ENCODE measurements at regions not wholly inside any gene's neighbourhood (a gene's known extent, or its start where the extent isn't known, plus 50 kb on each side); places are given as distances from the start of the nearest gene placed in this dataset.
"Not testable (repeated sequence)": the region's sequence is repeated elsewhere in the genome, so short reads cannot be mapped to it uniquely, and the experiment has no call there.

DNA sequence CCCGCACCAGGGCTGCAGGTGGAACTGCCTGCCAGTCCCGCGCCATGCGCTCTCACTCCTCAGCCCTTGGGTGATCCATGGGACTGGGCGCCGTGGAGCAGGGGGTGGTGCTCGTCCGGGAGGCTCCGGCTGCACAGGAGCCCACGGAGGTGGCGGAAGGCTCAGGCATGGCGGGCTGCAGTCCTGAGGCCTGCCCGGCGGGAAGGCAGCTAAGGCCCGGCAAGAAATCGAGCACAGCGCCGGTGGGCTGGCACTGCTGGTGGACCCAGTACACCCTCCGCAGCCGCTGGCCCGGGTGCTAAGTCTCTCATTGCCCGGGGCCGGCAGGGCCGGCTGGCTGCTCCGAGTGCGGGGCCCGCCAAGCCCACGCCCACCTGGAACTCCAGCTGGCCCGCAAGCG lies 976.0 kb downstream of the ADGRL2 start:
- no CpG with 5 or more reads among the region's 30 CpGs for WGBS (ENCODE audit: insufficient coverage, low lambda C conversion rate)
- not testable (repeated sequence) for H3K36me3 ChIP-seq (ENCODE audit: control insufficient read depth, insufficient read depth, low read length); H3K9me3 ChIP-seq (ENCODE audit: control insufficient read depth, low read depth, low read length); DNase-seq; H3K27me3 ChIP-seq (ENCODE audit: control insufficient read depth, insufficient read depth, low read length); H3K27ac ChIP-seq (ENCODE audit: low read length); H3K4me1 ChIP-seq (ENCODE audit: control insufficient read depth, insufficient read depth, low read length); H3K4me3 ChIP-seq (ENCODE audit: low read length)

DNA sequence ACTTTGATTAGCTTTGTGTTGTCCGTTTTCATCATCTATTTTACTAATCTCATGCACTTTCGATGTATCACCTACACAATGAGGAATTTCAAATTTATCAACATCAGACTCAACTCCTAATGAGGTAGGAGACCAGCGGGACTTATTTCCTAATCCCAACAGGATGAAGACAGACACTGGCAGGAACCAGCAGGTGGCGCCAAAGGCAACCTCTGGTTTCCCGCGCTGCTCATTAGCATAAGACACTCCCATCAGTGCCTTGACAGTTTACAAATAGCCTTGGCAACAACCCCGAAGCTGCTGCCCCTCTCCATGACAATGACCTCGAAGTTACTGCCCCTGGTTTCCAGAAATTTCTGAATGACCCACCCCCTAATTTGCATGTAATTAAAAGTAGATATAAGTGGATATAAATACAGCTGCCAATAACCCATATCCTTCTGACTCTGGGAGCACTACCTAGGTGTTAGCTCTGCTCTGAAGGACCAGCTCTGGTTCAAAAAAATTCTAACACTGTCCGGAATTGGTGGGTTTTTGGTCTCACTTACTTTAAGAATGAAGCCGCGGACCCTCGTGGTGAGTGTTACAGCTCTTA lies 974.8 kb downstream of the ADGRL2 start:
- no peak for DNase-seq
- Histone ChIP-seq H3K9me3 (ENCODE audit: control insufficient read depth, low read depth, low read length) (peaks cover 6% of the 10 kb centered on the region), H3K27ac (ENCODE audit: low read length) (no peak overlapping the region), H3K36me3 (ENCODE audit: control insufficient read depth, insufficient read depth, low read length) (no peaks in the 10 kb centered on the region), H3K4me3 (ENCODE audit: low read length) (no peak overlapping the region), H3K4me1 (ENCODE audit: control insufficient read depth, insufficient read depth, low read length) (no peaks in the 10 kb centered on the region), H3K27me3 (ENCODE audit: control insufficient read depth, insufficient read depth, low read length) (no peaks in the 10 kb centered on the region)
- 60% methylated on average over 1 of the region's 12 CpGs for WGBS (ENCODE audit: insufficient coverage, low lambda C conversion rate)

DNA sequence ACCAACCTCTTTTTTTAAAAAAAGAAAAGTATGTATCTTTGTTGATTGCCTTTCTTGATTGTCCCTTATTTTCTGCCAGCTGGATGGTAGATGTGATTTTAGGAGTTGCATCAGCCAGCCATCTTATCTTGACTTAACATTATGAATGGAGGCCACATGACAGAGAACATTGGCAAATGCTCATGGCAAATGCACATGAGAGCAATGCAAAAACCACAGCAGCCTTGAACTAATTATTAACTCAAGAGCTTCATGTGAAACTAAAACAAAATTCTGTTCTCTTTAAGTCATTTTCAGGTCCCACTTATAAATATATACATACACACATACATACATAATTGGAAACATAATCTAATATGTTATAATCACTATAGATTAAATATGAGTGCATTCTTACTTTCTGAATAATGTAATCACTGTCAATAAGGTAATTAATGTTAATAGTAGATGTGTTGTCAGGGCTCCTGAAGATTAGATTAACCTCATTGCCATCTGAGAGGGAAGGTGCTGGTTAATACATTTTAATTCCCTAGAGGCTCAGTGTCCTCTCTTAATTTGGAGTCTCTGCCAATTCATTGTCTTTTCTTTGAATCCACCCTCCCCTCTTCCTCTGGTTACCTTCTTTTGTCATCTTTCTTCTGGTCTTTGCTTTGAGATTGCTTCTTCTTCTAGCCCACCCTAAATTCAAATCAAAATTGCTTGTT lies 962.2 kb downstream of the ADGRL2 start:
- Histone ChIP-seq H3K27ac (ENCODE audit: low read length) (no peak overlapping the region), H3K4me1 (ENCODE audit: control insufficient read depth, insufficient read depth, low read length) (no peaks in the 10 kb centered on the region), H3K4me3 (ENCODE audit: low read length) (no peak overlapping the region), H3K9me3 (ENCODE audit: control insufficient read depth, low read depth, low read length) (no peaks in the 10 kb centered on the region), H3K27me3 (ENCODE audit: control insufficient read depth, insufficient read depth, low read length) (no peaks in the 10 kb centered on the region), H3K36me3 (ENCODE audit: control insufficient read depth, insufficient read depth, low read length) (no peaks in the 10 kb centered on the region)
- DNase-seq: no peak

DNA sequence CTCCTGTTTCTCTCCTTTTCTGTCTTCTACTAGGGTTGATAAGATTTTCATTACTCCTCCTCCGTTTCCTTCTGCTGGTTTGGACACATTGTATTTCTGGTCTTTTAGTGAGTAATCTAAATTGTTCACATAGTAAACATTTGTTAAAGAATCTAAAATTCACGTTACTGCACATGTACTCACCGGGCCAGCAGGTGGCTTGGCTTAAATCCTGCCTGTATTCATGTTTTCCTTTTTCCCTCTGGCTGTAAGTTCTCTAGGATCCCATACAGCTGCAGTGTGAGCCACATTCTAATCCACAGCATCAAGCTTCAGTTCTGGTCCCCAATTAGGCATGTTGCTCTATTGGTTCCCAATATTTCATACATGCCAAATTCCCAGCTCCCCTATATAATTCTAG lies 958.3 kb downstream of the ADGRL2 start:
- Histone ChIP-seq H3K36me3 (ENCODE audit: control insufficient read depth, insufficient read depth, low read length) (no peaks in the 10 kb centered on the region), H3K27me3 (ENCODE audit: control insufficient read depth, insufficient read depth, low read length) (no peaks in the 10 kb centered on the region), H3K27ac (ENCODE audit: low read length) (no peak overlapping the region), H3K4me3 (ENCODE audit: low read length) (no peak overlapping the region), H3K9me3 (ENCODE audit: control insufficient read depth, low read depth, low read length) (no peaks in the 10 kb centered on the region), H3K4me1 (ENCODE audit: control insufficient read depth, insufficient read depth, low read length) (no peaks in the 10 kb centered on the region)
- no CpG with 5 or more reads among the region's 3 CpGs for WGBS (ENCODE audit: insufficient coverage, low lambda C conversion rate)
- no peak for DNase-seq

DNA sequence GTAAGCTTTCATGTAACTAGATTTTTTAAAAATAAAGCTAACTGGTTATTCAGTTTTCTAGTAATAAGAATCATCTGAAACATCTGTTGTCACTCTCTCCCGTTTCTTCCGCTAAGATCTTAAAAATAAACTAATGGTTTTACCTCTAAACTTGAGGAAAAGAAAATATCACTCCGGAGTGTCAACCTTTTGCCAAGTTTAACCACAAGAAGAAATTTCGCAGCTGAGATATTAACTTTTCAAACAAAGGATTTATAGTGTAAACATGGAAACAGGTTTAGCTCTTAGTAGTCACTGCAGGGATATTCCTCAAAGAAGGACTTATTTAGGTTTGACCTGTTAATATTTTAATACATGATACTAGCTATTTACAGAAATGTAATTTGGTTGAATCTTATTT lies 954.9 kb downstream of the ADGRL2 start:
- 35% methylated on average over 4 of the region's 4 CpGs for WGBS (ENCODE audit: insufficient coverage, low lambda C conversion rate)
- H3K9me3 ChIP-seq (ENCODE audit: control insufficient read depth, low read depth, low read length): no peaks in the 10 kb centered on the region
- no peaks in the 10 kb centered on the region for H3K27me3 ChIP-seq (ENCODE audit: control insufficient read depth, insufficient read depth, low read length)
- H3K4me3 ChIP-seq (ENCODE audit: low read length): no peak overlapping the region
- H3K4me1 ChIP-seq (ENCODE audit: control insufficient read depth, insufficient read depth, low read length): no peaks in the 10 kb centered on the region
- no peak overlapping the region for H3K27ac ChIP-seq (ENCODE audit: low read length)
- no peaks in the 10 kb centered on the region for H3K36me3 ChIP-seq (ENCODE audit: control insufficient read depth, insufficient read depth, low read length)
- no peak for DNase-seq

DNA sequence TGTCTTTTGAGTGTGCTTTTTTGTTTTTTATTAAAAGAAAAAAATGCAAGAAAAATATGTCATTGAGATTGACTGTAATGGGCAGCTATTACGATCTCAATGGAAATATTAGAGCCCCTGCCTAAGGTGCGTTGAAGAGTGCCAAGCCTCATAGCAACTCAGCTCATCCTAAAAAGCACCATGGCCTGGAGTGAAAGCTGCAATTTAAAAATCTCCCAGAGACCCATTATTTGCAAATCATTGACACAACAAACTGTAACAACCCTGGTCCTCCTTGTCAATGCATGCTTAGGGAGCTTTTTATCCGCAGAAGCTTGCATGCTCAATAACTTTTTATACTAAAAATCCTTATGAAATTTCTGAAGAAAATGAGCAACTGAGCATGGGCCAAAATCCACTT lies 954.5 kb downstream of the ADGRL2 start:
- no peaks in the 10 kb centered on the region for H3K4me1 ChIP-seq (ENCODE audit: control insufficient read depth, insufficient read depth, low read length)
- H3K27me3 ChIP-seq (ENCODE audit: control insufficient read depth, insufficient read depth, low read length): no peaks in the 10 kb centered on the region
- no peak overlapping the region for H3K27ac ChIP-seq (ENCODE audit: low read length)
- no peaks in the 10 kb centered on the region for H3K9me3 ChIP-seq (ENCODE audit: control insufficient read depth, low read depth, low read length)
- no peaks in the 10 kb centered on the region for H3K36me3 ChIP-seq (ENCODE audit: control insufficient read depth, insufficient read depth, low read length)
- H3K4me3 ChIP-seq (ENCODE audit: low read length): no peak overlapping the region
- 100% methylated on average over 1 of the region's 3 CpGs for WGBS (ENCODE audit: insufficient coverage, low lambda C conversion rate)
- no peak for DNase-seq

DNA sequence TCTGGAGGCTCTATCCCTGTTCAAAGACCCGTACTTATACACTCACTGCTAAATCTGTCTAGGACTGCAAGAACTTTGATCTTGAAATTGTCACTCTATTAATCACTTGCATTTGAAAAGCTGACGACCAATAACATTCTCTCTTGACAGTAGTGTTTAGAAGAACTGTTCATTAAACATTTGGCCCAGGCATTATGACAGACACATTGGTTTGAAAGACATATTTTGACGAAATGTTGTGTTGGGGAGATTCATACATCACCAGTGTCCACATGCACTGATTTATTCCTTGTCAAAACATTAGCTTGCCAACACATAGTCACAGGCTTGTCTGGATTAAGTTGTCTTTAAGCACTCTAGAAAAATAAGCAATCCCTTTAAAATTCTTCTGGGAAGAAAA lies 951.3 kb downstream of the ADGRL2 start:
- DNase-seq: no peak
- Histone ChIP-seq H3K4me1 (ENCODE audit: control insufficient read depth, insufficient read depth, low read length) (no peaks in the 10 kb centered on the region), H3K27ac (ENCODE audit: low read length) (no peak overlapping the region), H3K4me3 (ENCODE audit: low read length) (no peak overlapping the region), H3K9me3 (ENCODE audit: control insufficient read depth, low read depth, low read length) (no peaks in the 10 kb centered on the region), H3K27me3 (ENCODE audit: control insufficient read depth, insufficient read depth, low read length) (no peaks in the 10 kb centered on the region), H3K36me3 (ENCODE audit: control insufficient read depth, insufficient read depth, low read length) (no peaks in the 10 kb centered on the region)
- WGBS (ENCODE audit: insufficient coverage, low lambda C conversion rate): 100% methylated on average over 1 of the region's 3 CpGs

DNA sequence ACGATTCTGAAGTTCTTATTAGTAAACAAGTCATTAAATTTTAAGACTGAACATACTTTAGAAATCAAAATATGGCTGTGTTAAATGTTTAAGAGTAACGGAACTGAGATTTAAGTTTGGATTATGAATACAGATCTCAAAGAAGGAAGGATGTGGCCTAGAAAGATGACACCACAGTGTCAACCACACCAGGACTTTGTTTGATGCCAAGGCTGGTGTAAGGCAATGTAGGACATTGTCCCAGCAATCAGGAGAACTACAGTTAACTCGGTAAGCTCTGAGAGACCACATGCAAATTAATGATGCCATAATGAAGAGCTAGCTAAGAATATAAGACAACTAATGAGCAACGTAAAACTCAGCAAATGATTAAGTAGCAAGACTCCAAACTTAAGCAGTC lies 932.9 kb downstream of the ADGRL2 start:
- Histone ChIP-seq H3K36me3 (ENCODE audit: control insufficient read depth, insufficient read depth, low read length) (no peaks in the 10 kb centered on the region), H3K27me3 (ENCODE audit: control insufficient read depth, insufficient read depth, low read length) (no peaks in the 10 kb centered on the region), H3K4me1 (ENCODE audit: control insufficient read depth, insufficient read depth, low read length) (no peaks in the 10 kb centered on the region), H3K27ac (ENCODE audit: low read length) (no peak overlapping the region), H3K4me3 (ENCODE audit: low read length) (no peak overlapping the region), H3K9me3 (ENCODE audit: control insufficient read depth, low read depth, low read length) (peaks cover 3% of the 10 kb centered on the region)
- WGBS (ENCODE audit: insufficient coverage, low lambda C conversion rate): 90% methylated on average over 2 of the region's 4 CpGs
- DNase-seq: no peak

DNA sequence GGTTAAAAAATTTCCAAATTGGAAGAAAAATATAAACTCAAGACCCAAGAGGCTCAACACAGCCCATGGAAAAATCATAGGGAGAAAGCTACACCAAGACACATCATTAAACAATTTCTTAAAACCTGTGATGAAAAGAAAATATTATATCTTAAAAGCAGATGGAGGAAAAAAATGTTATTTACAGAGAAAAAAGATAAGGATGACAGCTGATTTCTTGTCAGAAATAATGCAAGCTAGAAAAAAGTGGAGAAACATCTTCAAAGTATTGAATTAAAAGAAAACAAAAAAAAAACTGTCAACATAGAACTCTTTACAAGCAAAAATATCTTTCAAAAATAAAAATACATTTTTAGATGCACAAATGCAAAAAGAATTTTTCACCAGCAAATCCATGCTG lies 930.5 kb downstream of the ADGRL2 start:
- Histone ChIP-seq H3K36me3 (ENCODE audit: control insufficient read depth, insufficient read depth, low read length) (no peaks in the 10 kb centered on the region), H3K27me3 (ENCODE audit: control insufficient read depth, insufficient read depth, low read length) (no peaks in the 10 kb centered on the region), H3K4me1 (ENCODE audit: control insufficient read depth, insufficient read depth, low read length) (no peaks in the 10 kb centered on the region), H3K9me3 (ENCODE audit: control insufficient read depth, low read depth, low read length) (peaks cover 3% of the 10 kb centered on the region), H3K27ac (ENCODE audit: low read length) (no peak overlapping the region), H3K4me3 (ENCODE audit: low read length) (no peak overlapping the region)
- no peak for DNase-seq

DNA sequence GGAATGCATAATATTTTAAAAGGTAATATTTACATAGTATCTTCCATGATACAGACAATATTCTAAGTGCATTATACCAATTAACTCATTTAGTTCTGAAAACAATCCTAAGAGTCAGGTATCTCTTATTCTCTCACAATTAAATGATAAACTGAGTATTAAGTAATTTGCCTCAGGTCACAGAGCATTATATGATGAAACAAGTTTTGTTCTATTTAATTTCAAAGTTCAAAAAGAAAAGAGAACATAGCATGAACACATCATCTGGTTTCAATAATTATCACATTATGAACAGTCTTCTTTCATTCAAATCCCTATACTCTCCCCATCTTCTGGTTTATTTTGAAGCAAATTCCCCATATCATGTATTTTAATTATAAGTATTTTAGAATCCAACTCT lies 927.5 kb downstream of the ADGRL2 start:
- H3K27ac ChIP-seq (ENCODE audit: low read length): no peak overlapping the region
- no peak for DNase-seq
- no peaks in the 10 kb centered on the region for H3K36me3 ChIP-seq (ENCODE audit: control insufficient read depth, insufficient read depth, low read length)
- no peak overlapping the region for H3K4me3 ChIP-seq (ENCODE audit: low read length)
- no peaks in the 10 kb centered on the region for H3K27me3 ChIP-seq (ENCODE audit: control insufficient read depth, insufficient read depth, low read length)
- H3K4me1 ChIP-seq (ENCODE audit: control insufficient read depth, insufficient read depth, low read length): no peaks in the 10 kb centered on the region
- peaks cover 3% of the 10 kb centered on the region for H3K9me3 ChIP-seq (ENCODE audit: control insufficient read depth, low read depth, low read length)

DNA sequence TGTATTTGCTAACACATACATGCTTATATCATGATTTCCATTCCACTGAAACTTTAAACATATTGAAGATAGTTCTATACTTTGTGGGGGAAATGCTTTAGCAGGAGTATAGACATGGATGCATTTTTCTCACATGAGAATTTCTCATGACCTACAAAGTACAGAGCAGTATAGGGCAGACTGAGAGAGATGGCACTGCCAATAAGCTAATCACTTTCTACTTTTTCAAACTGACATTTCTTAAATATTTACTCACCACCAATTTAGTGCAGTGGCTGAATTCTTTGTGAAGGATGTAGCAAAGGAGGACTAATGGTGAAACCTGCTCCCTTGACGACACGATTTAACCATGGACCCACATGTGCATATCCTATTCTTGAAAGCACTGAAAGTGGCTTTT lies 923.5 kb downstream of the ADGRL2 start:
- H3K36me3 ChIP-seq (ENCODE audit: control insufficient read depth, insufficient read depth, low read length): no peaks in the 10 kb centered on the region
- H3K4me3 ChIP-seq (ENCODE audit: low read length): no peak overlapping the region
- no CpG with 5 or more reads among the region's 2 CpGs for WGBS (ENCODE audit: insufficient coverage, low lambda C conversion rate)
- DNase-seq: no peak
- H3K4me1 ChIP-seq (ENCODE audit: control insufficient read depth, insufficient read depth, low read length): no peaks in the 10 kb centered on the region
- no peak overlapping the region for H3K27ac ChIP-seq (ENCODE audit: low read length)
- H3K27me3 ChIP-seq (ENCODE audit: control insufficient read depth, insufficient read depth, low read length): no peaks in the 10 kb centered on the region
- H3K9me3 ChIP-seq (ENCODE audit: control insufficient read depth, low read depth, low read length): no peaks in the 10 kb centered on the region
